Activated CD4-positive, alpha-beta T cell treated with anti-CD3 and anti-CD28 coated beads for 36 hours (primary cell): ENCODE measurements at regions not wholly inside any gene's neighbourhood (a gene's known extent, or its start where the extent isn't known, plus 50 kb on each side); places are given as distances from the start of the nearest gene placed in this dataset.

ENCODE experiments used
- ATAC-seq: fragments of 200-7000 bp; cut with Tn5 transposase; one replicate; pipeline ENCODE4 v1.10.0; 2021; ENCODE audit warnings: mild to moderate bottlenecking, moderate library complexity
- CTCF ChIA-PET: fragments of 350-600 bp; sonication (Branson Sonifier 250); formaldehyde crosslinking; loops from one replicate; lab custom pipeline; 2021; ENCODE audit warnings: antibody characterized with exemption; lab: Charles Lee
- POLR2A ChIA-PET: fragments of 350-600 bp; sonication (Branson Sonifier 250); formaldehyde crosslinking; loops from one replicate; lab custom pipeline; 2021; ENCODE audit warnings: antibody characterized with exemption, inconsistent platforms; lab: Charles Lee
- DNase-seq: peaks from one replicate; pipeline ENCODE4 v3.0.0-alpha.2; 2020
- H3K27ac Mint-ChIP-seq: one replicate; pipeline ENCODE4 v1.8.0; 2021; ENCODE audit warnings: mixed read lengths
- H3K27me3 Mint-ChIP-seq: one replicate; pipeline ENCODE4 v1.8.0; 2021; ENCODE audit warnings: mixed read lengths
- H3K36me3 Mint-ChIP-seq: one replicate; pipeline ENCODE4 v1.8.0; 2021; ENCODE audit warnings: low read depth, mixed read lengths
- H3K4me1 Mint-ChIP-seq: one replicate; pipeline ENCODE4 v1.8.0; 2021; ENCODE audit warnings: mixed read lengths
- H3K4me3 Mint-ChIP-seq: one replicate; pipeline ENCODE4 v1.8.0; 2021; ENCODE audit warnings: mild to moderate bottlenecking, moderate library complexity, mixed read lengths
- H3K9me3 Mint-ChIP-seq: one replicate; pipeline ENCODE4 v1.8.0; 2021; ENCODE audit warnings: low read depth, mixed read lengths
- intact Hi-C, 2 experiments: fragments of 100-400 bp; cut with DNase I in 1 of 2; cut with micrococcal nuclease in 1 of 2; formaldehyde crosslinking; loops; one replicate each; pipeline versions ENCODE4 v1.14.2 to v1.15.1; 2022 to 2024; cut with DNase I, micrococcal nuclease

GRCh38 chr5:67303356-67303755 is 106.8 kb upstream of the CD180 start:
- no peaks in the 10 kb centered on the region for H3K9me3 Mint-ChIP-seq
- ChIA-PET CTCF (no interaction called here), POLR2A (no interaction called here)
- peak; percentile 30 for ATAC-seq
- no peak overlapping the region for H3K27ac Mint-ChIP-seq
- H3K27me3 Mint-ChIP-seq, result peaks cover 4% of the 10 kb centered on the region
- H3K4me3 Mint-ChIP-seq, result no peak overlapping the region
- no peak for DNase-seq
- no peaks in the 10 kb centered on the region for H3K36me3 Mint-ChIP-seq
- peaks cover 26% of the 10 kb centered on the region for H3K4me1 Mint-ChIP-seq
- intact Hi-C loops, result no loop called here

- Mint-ChIP-seq H3K36me3 (no peaks in the 10 kb centered on the region), H3K4me3 (no peak overlapping the region), H3K4me1 (peaks cover 11% of the 10 kb centered on the region), H3K27ac (no peak overlapping the region), H3K9me3 (no peaks in the 10 kb centered on the region), H3K27me3 (peaks cover 5% of the 10 kb centered on the region)
- CTCF ChIA-PET, result interaction anchor here (1.0 to 1.6 kb wide), 3 partner anchors 8 to 942 kb away, joined by 3 to 4 read pairs (median 4); no protein-coding TSS in a partner anchor
- POLR2A ChIA-PET, result no interaction called here
- ATAC-seq (no peak), DNase-seq (no peak)
- intact Hi-C loops, result no loop called here
These were observed 104.8 kb upstream of the CD180 start for GRCh38 chr5:67301285-67301903.

- DNase-seq (no peak), ATAC-seq (no peak)
- POLR2A ChIA-PET, result no interaction called here
- no peaks in the 10 kb centered on the region for H3K9me3 Mint-ChIP-seq
- H3K27me3 Mint-ChIP-seq, result peaks cover 5% of the 10 kb centered on the region
- intact Hi-C loops, result no loop called here
- no peaks in the 10 kb centered on the region for H3K36me3 Mint-ChIP-seq
- H3K4me3 Mint-ChIP-seq, result no peak overlapping the region
- CTCF ChIA-PET, result interaction anchor here (1.6 kb wide), 1 partner anchor 54 kb away, joined by 4 read pairs; no protein-coding TSS in a partner anchor
- H3K4me1 Mint-ChIP-seq, result peaks cover 2% of the 10 kb centered on the region
- H3K27ac Mint-ChIP-seq, result no peak overlapping the region
These were observed 103.7 kb upstream of the CD180 start for GRCh38 chr5:67300326-67300725.

GRCh38 chr5:67299231-67299735 is 102.7 kb upstream of the CD180 start:
- Mint-ChIP-seq H3K27ac (no peak overlapping the region), H3K27me3 (peaks cover 5% of the 10 kb centered on the region), H3K4me1 (no peaks in the 10 kb centered on the region), H3K4me3 (no peak overlapping the region), H3K9me3 (no peaks in the 10 kb centered on the region), H3K36me3 (no peaks in the 10 kb centered on the region)
- ChIA-PET CTCF (interaction anchor here (1.0 kb wide), 1 partner anchor 23 kb away, joined by 3 read pairs; no protein-coding TSS in a partner anchor), POLR2A (no interaction called here)
- ATAC-seq (no peak), DNase-seq (no peak)
- intact Hi-C loops, result no loop called here

- no peaks in the 10 kb centered on the region for H3K36me3 Mint-ChIP-seq
These were observed 101.4 kb upstream of the CD180 start for GRCh38 chr5:67297802-67298532.

GRCh38 chr5:67297376-67297775 is 100.8 kb upstream of the CD180 start:
- intact Hi-C loops, result no loop called here
- Mint-ChIP-seq H3K4me1 (no peaks in the 10 kb centered on the region), H3K27me3 (peaks cover 5% of the 10 kb centered on the region), H3K27ac (no peak overlapping the region), H3K36me3 (no peaks in the 10 kb centered on the region), H3K4me3 (no peak overlapping the region), H3K9me3 (no peaks in the 10 kb centered on the region)
- DNase-seq, result no peak
- CTCF ChIA-PET, result no interaction called here
- POLR2A ChIA-PET, result no interaction called here
- ATAC-seq, result no peak

More at GRCh38 chr5:67297802-67298532, 101.4 kb upstream of the CD180 start:
- no peaks in the 10 kb centered on the region for H3K9me3 Mint-ChIP-seq
- DNase-seq (no peak), ATAC-seq (no peak)
- ChIA-PET CTCF (no interaction called here), POLR2A (no interaction called here)
- intact Hi-C loops, result no loop called here
- H3K4me1 Mint-ChIP-seq, result no peaks in the 10 kb centered on the region
- no peak overlapping the region for H3K27ac Mint-ChIP-seq
- no peak overlapping the region for H3K4me3 Mint-ChIP-seq
- peaks cover 5% of the 10 kb centered on the region for H3K27me3 Mint-ChIP-seq

GRCh38 chr5:67294266-67294938 is 97.8 kb upstream of the CD180 start:
- intact Hi-C loops, result no loop called here
- peaks cover 2% of the 10 kb centered on the region for H3K27me3 Mint-ChIP-seq
- no peaks in the 10 kb centered on the region for H3K4me1 Mint-ChIP-seq
- ChIA-PET POLR2A (no interaction called here), CTCF (no interaction called here)
- H3K4me3 Mint-ChIP-seq, result no peak overlapping the region
- DNase-seq, result no peak
- H3K9me3 Mint-ChIP-seq, result no peaks in the 10 kb centered on the region
- ATAC-seq, result no peak
- H3K27ac Mint-ChIP-seq, result no peak overlapping the region
- no peaks in the 10 kb centered on the region for H3K36me3 Mint-ChIP-seq

GRCh38 chr5:67293226-67293625 is 96.6 kb upstream of the CD180 start:
- ATAC-seq, result no peak
- H3K4me1 Mint-ChIP-seq, result no peaks in the 10 kb centered on the region
- DNase-seq, result no peak
- no peaks in the 10 kb centered on the region for H3K9me3 Mint-ChIP-seq
- H3K36me3 Mint-ChIP-seq, result no peaks in the 10 kb centered on the region
- H3K27ac Mint-ChIP-seq, result no peak overlapping the region
- H3K4me3 Mint-ChIP-seq, result no peak overlapping the region
- ChIA-PET POLR2A (no interaction called here), CTCF (interaction anchor here (0.9 kb wide), 1 partner anchor 9 kb away, joined by 4 read pairs; no protein-coding TSS in a partner anchor)
- peaks cover 1% of the 10 kb centered on the region for H3K27me3 Mint-ChIP-seq
- intact Hi-C loops, result no loop called here

GRCh38 chr5:67292201-67292940 is 95.8 kb upstream of the CD180 start:
- H3K27me3 Mint-ChIP-seq, result no peaks in the 10 kb centered on the region
- no peaks in the 10 kb centered on the region for H3K36me3 Mint-ChIP-seq
- ATAC-seq (no peak), DNase-seq (no peak)
- H3K4me3 Mint-ChIP-seq, result no peak overlapping the region
- H3K27ac Mint-ChIP-seq, result no peak overlapping the region
- ChIA-PET POLR2A (no interaction called here), CTCF (interaction anchor here (0.9 kb wide), 1 partner anchor 9 kb away, joined by 4 read pairs; no protein-coding TSS in a partner anchor)
- intact Hi-C loops, result no loop called here
- H3K9me3 Mint-ChIP-seq, result no peaks in the 10 kb centered on the region
- H3K4me1 Mint-ChIP-seq, result no peaks in the 10 kb centered on the region

GRCh38 chr5:67291671-67292070 is 95.1 kb upstream of the CD180 start:
- ChIA-PET CTCF (no interaction called here), POLR2A (no interaction called here)
- DNase-seq (no peak), ATAC-seq (no peak)
- Mint-ChIP-seq H3K36me3 (no peaks in the 10 kb centered on the region), H3K27ac (no peak overlapping the region), H3K4me3 (no peak overlapping the region), H3K9me3 (no peaks in the 10 kb centered on the region), H3K27me3 (no peaks in the 10 kb centered on the region), H3K4me1 (no peaks in the 10 kb centered on the region)
- intact Hi-C loops, result no loop called here

- ATAC-seq, result no peak
- Mint-ChIP-seq H3K36me3 (no peaks in the 10 kb centered on the region), H3K27me3 (no peaks in the 10 kb centered on the region), H3K4me1 (no peaks in the 10 kb centered on the region), H3K27ac (no peak overlapping the region), H3K4me3 (no peak overlapping the region), H3K9me3 (no peaks in the 10 kb centered on the region)
- intact Hi-C loops, result no loop called here
- POLR2A ChIA-PET, result no interaction called here
- CTCF ChIA-PET, result no interaction called here
- DNase-seq, result no peak
These were observed 94.5 kb upstream of the CD180 start for GRCh38 chr5:67291066-67291465.
